ENCODE measurements at regions not wholly inside any gene's neighbourhood (a gene's known extent, or its start where the extent isn't known, plus 50 kb on each side); places are given as distances from the start of the nearest gene placed in this dataset.

- no peak overlapping the region for H3K4me3 Mint-ChIP-seq
- H3K4me1 Mint-ChIP-seq = peaks cover 6% of the 10 kb centered on the region
- H3K36me3 Mint-ChIP-seq (ENCODE audit: low read depth) = peaks cover 32% of the 10 kb centered on the region
- no peak overlapping the region for H3K27ac Mint-ChIP-seq
- no peaks in the 10 kb centered on the region for H3K27me3 Mint-ChIP-seq (ENCODE audit: low read depth)
- peaks cover 29% of the 10 kb centered on the region for H3K9me3 Mint-ChIP-seq
- no peak for TF ChIP-seq CTCF (IDR thresholded peaks at IDR 0.05; ENCODE audit: unreplicated experiment in 3 of 3)
Observed at GRCh38 chr7:86981127-86981526, 78.3 kb downstream of the ELAPOR2 start.

GRCh38 chr7:86980223-86980622 is 79.2 kb downstream of the ELAPOR2 start:
- Mint-ChIP-seq H3K4me3 (no peak overlapping the region), H3K27ac (no peak overlapping the region), H3K27me3 (ENCODE audit: low read depth) (no peaks in the 10 kb centered on the region), H3K4me1 (peaks cover 6% of the 10 kb centered on the region), H3K9me3 (peaks cover 23% of the 10 kb centered on the region), H3K36me3 (ENCODE audit: low read depth) (peaks cover 26% of the 10 kb centered on the region)
- no peak for TF ChIP-seq CTCF (IDR thresholded peaks at IDR 0.05; ENCODE audit: unreplicated experiment in 3 of 3)

- Mint-ChIP-seq H3K4me1 (peaks cover 6% of the 10 kb centered on the region), H3K4me3 (no peak overlapping the region), H3K27ac (no peak overlapping the region)
Observed at GRCh38 chr7:86978808-86979506, 80.5 kb downstream of the ELAPOR2 start.

GRCh38 chr7:86976958-86977357 is 82.5 kb downstream of the ELAPOR2 start:
- Mint-ChIP-seq H3K4me3 (no peak overlapping the region), H3K4me1 (peaks cover 6% of the 10 kb centered on the region), H3K9me3 (no peaks in the 10 kb centered on the region), H3K27me3 (ENCODE audit: low read depth) (no peaks in the 10 kb centered on the region), H3K36me3 (ENCODE audit: low read depth) (peaks cover 4% of the 10 kb centered on the region), H3K27ac (no peak overlapping the region)
- TF ChIP-seq CTCF (IDR thresholded peaks at IDR 0.05; ENCODE audit: unreplicated experiment in 3 of 3) = no peak

More at GRCh38 chr7:86978808-86979506, 80.5 kb downstream of the ELAPOR2 start:
- no peak for TF ChIP-seq CTCF (IDR thresholded peaks at IDR 0.05; ENCODE audit: unreplicated experiment in 3 of 3)
- Mint-ChIP-seq H3K27me3 (ENCODE audit: low read depth) (no peaks in the 10 kb centered on the region), H3K9me3 (peaks cover 12% of the 10 kb centered on the region), H3K36me3 (ENCODE audit: low read depth) (peaks cover 14% of the 10 kb centered on the region)

GRCh38 chr7:86975914-86976313 is 83.5 kb downstream of the ELAPOR2 start:
- Mint-ChIP-seq H3K9me3 (no peaks in the 10 kb centered on the region), H3K27me3 (ENCODE audit: low read depth) (no peaks in the 10 kb centered on the region), H3K4me1 (peaks cover 6% of the 10 kb centered on the region), H3K4me3 (no peak overlapping the region), H3K36me3 (ENCODE audit: low read depth) (no peaks in the 10 kb centered on the region), H3K27ac (no peak overlapping the region)
- TF ChIP-seq CTCF (IDR thresholded peaks at IDR 0.05; ENCODE audit: unreplicated experiment in 3 of 3) = no peak

GRCh38 chr7:86975449-86975848 is 84.0 kb downstream of the ELAPOR2 start:
- Mint-ChIP-seq H3K36me3 (ENCODE audit: low read depth) (no peaks in the 10 kb centered on the region), H3K4me1 (peaks cover 3% of the 10 kb centered on the region), H3K9me3 (no peaks in the 10 kb centered on the region), H3K27ac (no peak overlapping the region), H3K27me3 (ENCODE audit: low read depth) (no peaks in the 10 kb centered on the region), H3K4me3 (no peak overlapping the region)
- TF ChIP-seq CTCF (IDR thresholded peaks at IDR 0.05; ENCODE audit: unreplicated experiment in 3 of 3) = no peak
